ENCODE measurements at regions not wholly inside any gene's neighbourhood (a gene's known extent, or its start where the extent isn't known, plus 50 kb on each side); places are given as distances from the start of the nearest gene placed in this dataset.

DNA sequence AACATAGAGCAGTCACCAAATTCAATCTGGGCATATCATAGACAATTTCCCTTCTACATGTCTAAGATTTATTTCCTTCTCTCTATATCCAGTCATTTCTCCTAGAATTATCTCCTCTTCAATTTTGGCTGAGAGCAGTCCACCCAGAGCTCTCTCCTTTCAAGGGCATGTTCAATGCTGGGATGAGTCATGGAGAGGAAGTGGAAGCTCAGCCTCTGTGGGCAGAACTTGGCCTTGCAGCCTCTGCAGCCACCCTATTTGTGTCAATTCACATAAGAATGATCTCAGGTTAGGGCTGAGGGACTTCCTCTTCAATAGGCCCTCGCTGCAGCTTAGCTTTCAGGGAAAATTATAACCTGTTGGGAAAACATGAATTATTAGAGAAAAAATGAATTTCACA, 560.8 kb downstream of the POM121L12 start:
- TF ChIP-seq, protein P1, sequence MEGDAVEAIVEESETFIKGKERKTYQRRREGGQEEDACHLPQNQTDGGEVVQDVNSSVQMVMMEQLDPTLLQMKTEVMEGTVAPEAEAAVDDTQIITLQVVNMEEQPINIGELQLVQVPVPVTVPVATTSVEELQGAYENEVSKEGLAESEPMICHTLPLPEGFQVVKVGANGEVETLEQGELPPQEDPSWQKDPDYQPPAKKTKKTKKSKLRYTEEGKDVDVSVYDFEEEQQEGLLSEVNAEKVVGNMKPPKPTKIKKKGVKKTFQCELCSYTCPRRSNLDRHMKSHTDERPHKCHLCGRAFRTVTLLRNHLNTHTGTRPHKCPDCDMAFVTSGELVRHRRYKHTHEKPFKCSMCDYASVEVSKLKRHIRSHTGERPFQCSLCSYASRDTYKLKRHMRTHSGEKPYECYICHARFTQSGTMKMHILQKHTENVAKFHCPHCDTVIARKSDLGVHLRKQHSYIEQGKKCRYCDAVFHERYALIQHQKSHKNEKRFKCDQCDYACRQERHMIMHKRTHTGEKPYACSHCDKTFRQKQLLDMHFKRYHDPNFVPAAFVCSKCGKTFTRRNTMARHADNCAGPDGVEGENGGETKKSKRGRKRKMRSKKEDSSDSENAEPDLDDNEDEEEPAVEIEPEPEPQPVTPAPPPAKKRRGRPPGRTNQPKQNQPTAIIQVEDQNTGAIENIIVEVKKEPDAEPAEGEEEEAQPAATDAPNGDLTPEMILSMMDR (IDR thresholded peaks at IDR 0.05; ENCODE audit: unreplicated experiment): no peak
- Mint-ChIP-seq H3K27me3 (no peaks in the 10 kb centered on the region), H3K27ac (no peak overlapping the region), H3K36me3 (ENCODE audit: insufficient read depth) (no peaks in the 10 kb centered on the region), H3K4me1 (ENCODE audit: low read depth) (no peaks in the 10 kb centered on the region), H3K4me3 (ENCODE audit: low read depth) (no peak overlapping the region), H3K9me3 (ENCODE audit: low read depth) (no peaks in the 10 kb centered on the region)
- DNase-seq (ENCODE audit: low spot score, unreplicated experiment): no peak

DNA sequence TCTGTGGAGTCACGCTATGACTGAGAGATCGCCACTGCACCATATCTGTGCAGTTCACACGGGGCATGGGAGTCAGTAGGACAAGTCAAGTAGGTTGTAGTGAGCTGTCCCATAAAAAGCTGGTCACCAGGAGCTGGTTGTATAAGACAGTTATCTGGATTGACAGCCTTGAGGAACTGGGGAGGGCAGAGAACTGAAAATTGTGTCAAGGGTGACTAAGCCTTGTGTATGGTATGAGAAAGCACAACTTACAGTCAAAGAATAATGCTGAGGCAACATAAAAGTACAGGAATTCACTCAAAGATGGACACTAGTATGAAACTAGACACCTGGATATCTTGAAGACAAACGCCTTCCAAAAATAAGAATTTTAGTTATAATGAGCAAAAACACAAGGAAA, 564.9 kb downstream of the POM121L12 start:
- Mint-ChIP-seq H3K4me3 (ENCODE audit: low read depth) (no peak overlapping the region), H3K27ac (no peak overlapping the region), H3K27me3 (no peaks in the 10 kb centered on the region), H3K9me3 (ENCODE audit: low read depth) (peaks cover 2% of the 10 kb centered on the region), H3K36me3 (ENCODE audit: insufficient read depth) (no peaks in the 10 kb centered on the region), H3K4me1 (ENCODE audit: low read depth) (no peaks in the 10 kb centered on the region)
- no peak for DNase-seq (ENCODE audit: low spot score, unreplicated experiment)
- TF ChIP-seq, protein P1 (IDR thresholded peaks at IDR 0.05; ENCODE audit: unreplicated experiment): no peak

DNA sequence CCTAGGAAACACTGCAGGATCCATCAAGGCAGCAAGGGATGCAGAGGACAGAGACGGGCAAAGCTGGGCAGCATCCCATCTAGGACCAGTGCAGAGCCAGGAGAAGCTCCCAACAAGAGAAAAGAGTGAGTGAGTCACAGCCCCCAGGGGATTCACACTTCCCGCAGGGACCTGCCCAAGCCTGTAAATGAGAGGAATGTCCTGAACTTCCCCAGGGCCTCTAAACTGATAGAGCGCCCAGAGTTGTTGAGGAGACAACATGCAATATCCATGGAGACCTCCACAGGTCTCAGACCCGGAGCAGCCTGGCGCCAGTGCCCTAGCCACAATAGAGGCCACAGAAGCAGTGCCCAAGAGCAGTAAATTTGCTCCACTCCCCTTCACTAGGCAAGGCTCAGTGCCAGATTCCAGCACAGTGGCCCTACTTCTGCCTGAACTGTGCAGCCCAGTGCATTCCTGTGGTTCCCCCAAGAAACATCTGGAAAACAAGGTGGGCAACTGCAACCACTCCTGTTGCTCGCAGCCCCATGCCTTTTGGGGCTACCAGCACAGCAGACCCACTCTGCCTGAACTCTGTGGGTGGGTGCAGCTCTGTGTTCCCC, 567.5 kb downstream of the POM121L12 start:
- no peaks in the 10 kb centered on the region for H3K27me3 Mint-ChIP-seq
- H3K36me3 Mint-ChIP-seq (ENCODE audit: insufficient read depth): no peaks in the 10 kb centered on the region
- peaks cover 2% of the 10 kb centered on the region for H3K9me3 Mint-ChIP-seq (ENCODE audit: low read depth)
- H3K4me1 Mint-ChIP-seq (ENCODE audit: low read depth): no peaks in the 10 kb centered on the region
- TF ChIP-seq, protein P1 (IDR thresholded peaks at IDR 0.05; ENCODE audit: unreplicated experiment): no peak
- no peak overlapping the region for H3K4me3 Mint-ChIP-seq (ENCODE audit: low read depth)
- no peak overlapping the region for H3K27ac Mint-ChIP-seq
- no peak for DNase-seq (ENCODE audit: low spot score, unreplicated experiment)

DNA sequence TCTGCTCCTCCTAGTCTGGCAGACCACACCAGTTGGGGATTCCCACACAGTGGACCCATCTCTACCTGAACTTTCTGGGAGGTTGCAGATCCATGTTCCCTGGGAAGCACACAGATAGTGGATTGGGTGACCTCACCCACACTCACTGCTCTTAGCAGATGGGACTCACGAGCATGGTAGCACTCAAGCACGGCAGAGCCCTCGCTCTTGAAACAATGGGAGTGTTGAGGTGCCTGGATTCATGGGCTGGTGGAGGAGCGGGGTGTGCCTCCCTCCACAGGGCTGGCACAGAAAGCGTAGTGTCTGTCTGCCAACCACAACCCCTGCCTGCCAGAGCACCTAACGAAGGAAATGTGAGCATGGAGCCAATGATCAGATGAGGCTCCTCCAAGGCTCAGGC, 568.0 kb downstream of the POM121L12 start:
- Mint-ChIP-seq H3K27me3 (no peaks in the 10 kb centered on the region), H3K36me3 (ENCODE audit: insufficient read depth) (no peaks in the 10 kb centered on the region), H3K27ac (no peak overlapping the region), H3K4me1 (ENCODE audit: low read depth) (no peaks in the 10 kb centered on the region), H3K9me3 (ENCODE audit: low read depth) (peaks cover 2% of the 10 kb centered on the region), H3K4me3 (ENCODE audit: low read depth) (no peak overlapping the region)
- TF ChIP-seq, protein P1 (IDR thresholded peaks at IDR 0.05; ENCODE audit: unreplicated experiment): no peak
- DNase-seq (ENCODE audit: low spot score, unreplicated experiment): no peak

DNA sequence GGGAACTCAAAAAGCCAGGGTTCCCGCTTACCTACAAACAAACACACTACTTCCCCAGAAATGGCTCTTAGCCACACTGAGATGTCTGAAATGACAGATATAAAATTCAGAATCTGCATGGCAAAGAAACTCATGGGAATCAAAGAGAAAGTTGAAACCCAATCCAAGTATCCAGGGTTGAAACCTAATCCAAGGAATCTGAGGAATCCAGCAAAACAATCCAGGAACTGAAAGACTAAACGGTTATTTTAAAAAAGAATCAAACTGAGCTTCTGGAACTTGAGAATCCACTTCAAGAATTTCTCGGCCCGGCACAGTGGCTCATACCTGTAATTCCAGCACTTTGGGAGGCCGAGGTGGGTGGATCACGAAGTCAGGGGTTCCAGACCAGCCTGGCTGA, 568.8 kb downstream of the POM121L12 start:
- H3K27me3 Mint-ChIP-seq: no peaks in the 10 kb centered on the region
- peaks cover 2% of the 10 kb centered on the region for H3K4me1 Mint-ChIP-seq (ENCODE audit: low read depth)
- no peak for DNase-seq (ENCODE audit: low spot score, unreplicated experiment)
- peaks cover 2% of the 10 kb centered on the region for H3K9me3 Mint-ChIP-seq (ENCODE audit: low read depth)
- TF ChIP-seq, protein P1 (IDR thresholded peaks at IDR 0.05; ENCODE audit: unreplicated experiment): no peak
- H3K36me3 Mint-ChIP-seq (ENCODE audit: insufficient read depth): no peaks in the 10 kb centered on the region
- H3K4me3 Mint-ChIP-seq (ENCODE audit: low read depth): no peak overlapping the region
- no peak overlapping the region for H3K27ac Mint-ChIP-seq

All from progenitor cell of endocrine pancreas (in vitro differentiated cells).